ENCODE measurements at regions not wholly inside any gene's neighbourhood (a gene's known extent, or its start where the extent isn't known, plus 50 kb on each side); places are given as distances from the start of the nearest gene placed in this dataset.

- Histone ChIP-seq H3K27ac (ENCODE audit: low read depth) (no peak overlapping the region), H3K4me3 (no peak overlapping the region), H4K20me1 (replicated peaks; ENCODE audit: insufficient read depth) (no peaks in the 10 kb centered on the region), H3K36me3 (ENCODE audit: insufficient read depth) (no peaks in the 10 kb centered on the region), H3K4me2 (no peak overlapping the region), H3K79me2 (replicated peaks; ENCODE audit: insufficient read depth) (no peaks in the 10 kb centered on the region), H3K9me2 (ENCODE audit: insufficient read depth) (no peaks in the 10 kb centered on the region), H3F3A (replicated peaks; ENCODE audit: low read depth) (no peaks in the 10 kb centered on the region), H2AFZ (no peak overlapping the region), H3K4me1 (ENCODE audit: insufficient read depth) (no peaks in the 10 kb centered on the region), H3K27me3 (ENCODE audit: insufficient read depth) (no peaks in the 10 kb centered on the region)
- DNase-seq (ENCODE audit: low spot score) (no peak), ATAC-seq (no peak)
- Mint-ChIP-seq H3K4me3 (no peak overlapping the region), H3K27me3 (ENCODE audit: insufficient read depth, low read depth, poor library complexity) (no peaks in the 10 kb centered on the region), H3K4me1 (peaks cover 6% of the 10 kb centered on the region; the same call in 1 of the 3 replicates), H3K9me3 (no peaks in the 10 kb centered on the region), H3K27ac (no peak overlapping the region), H3K36me3 (ENCODE audit: low read depth) (no peaks in the 10 kb centered on the region)
- TF ChIP-seq JUNB (IDR thresholded peaks at IDR 0.05; ENCODE audit: unreplicated experiment) (no peak), POLR2AphosphoS5 (IDR thresholded peaks at IDR 0.05; ENCODE audit: low read depth) (no peak)
These were observed 128.5 kb upstream of the EDNRB start for GRCh38 chr13:78047151-78047550.

DNA sequence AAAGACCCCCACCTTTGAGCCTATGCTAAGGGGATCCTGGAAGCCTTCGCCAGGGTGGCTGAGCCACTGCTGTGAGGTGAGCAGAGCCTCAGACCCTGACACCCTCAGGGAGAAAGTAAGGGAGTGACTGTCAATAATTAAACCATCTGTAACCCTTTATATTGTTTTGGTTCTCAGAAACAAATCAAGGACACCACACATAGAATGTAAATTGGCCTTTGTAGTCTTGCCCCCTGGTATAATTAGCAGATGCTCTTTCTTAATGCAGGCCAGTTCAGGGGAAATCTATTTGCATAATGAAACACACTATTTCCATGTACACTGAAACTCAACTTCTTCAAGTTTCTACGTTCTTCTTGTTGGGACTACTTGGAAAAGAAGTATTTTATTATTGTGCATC is 127.7 kb upstream of the EDNRB start:
- 0 out of 2 replicates have a peak overlapping the region, but pooled peaks have one; percentile 23 for H2AFZ ChIP-seq
- no peak overlapping the region for H3K4me3 Mint-ChIP-seq

DNA sequence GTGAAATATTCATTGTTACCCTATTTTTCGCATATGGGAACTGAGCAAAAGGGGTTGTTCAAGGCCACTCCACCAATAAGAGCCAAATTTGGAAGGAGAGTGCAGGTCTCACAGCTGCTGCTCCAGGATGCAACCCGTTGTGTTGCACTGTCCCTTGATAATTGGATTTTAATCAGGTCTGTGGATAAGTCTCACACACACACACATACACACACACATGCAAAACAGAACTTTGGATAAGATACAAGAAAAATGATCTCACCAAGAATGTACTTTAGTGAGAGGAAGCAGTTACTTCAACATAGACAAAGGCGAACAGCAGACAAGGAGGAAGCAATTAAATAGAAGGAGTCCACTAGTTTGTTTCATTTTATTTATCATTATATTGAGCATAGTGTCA is 127.3 kb upstream of the EDNRB start:
- 0 out of 2 replicates have a peak overlapping the region, but pooled peaks have one; percentile 23 for H2AFZ ChIP-seq
- Mint-ChIP-seq H3K4me1 (peaks cover 4% of the 10 kb centered on the region; the same call in 1 of the 3 replicates), H3K4me3 (no peak overlapping the region), H3K36me3 (ENCODE audit: low read depth) (no peaks in the 10 kb centered on the region), H3K9me3 (no peaks in the 10 kb centered on the region), H3K27me3 (ENCODE audit: insufficient read depth, low read depth, poor library complexity) (no peaks in the 10 kb centered on the region), H3K27ac (no peak overlapping the region)
- H3K27me3 ChIP-seq (ENCODE audit: insufficient read depth) = no peaks in the 10 kb centered on the region
- H3F3A ChIP-seq (replicated peaks; ENCODE audit: low read depth) = no peaks in the 10 kb centered on the region
- ATAC-seq (no peak), DNase-seq (ENCODE audit: low spot score) (no peak)
- no peaks in the 10 kb centered on the region for H4K20me1 ChIP-seq (replicated peaks; ENCODE audit: insufficient read depth)
- H3K4me3 ChIP-seq = no peak overlapping the region
- H3K9me2 ChIP-seq (ENCODE audit: insufficient read depth) = no peaks in the 10 kb centered on the region
- no peaks in the 10 kb centered on the region for H3K79me2 ChIP-seq (replicated peaks; ENCODE audit: insufficient read depth)
- no peak overlapping the region for H3K4me2 ChIP-seq
- H3K36me3 ChIP-seq (ENCODE audit: insufficient read depth) = no peaks in the 10 kb centered on the region
- H3K4me1 ChIP-seq (ENCODE audit: insufficient read depth) = no peaks in the 10 kb centered on the region
- H3K27ac ChIP-seq (ENCODE audit: low read depth) = no peak overlapping the region
- TF ChIP-seq EZH2 (IDR thresholded peaks at IDR 0.05; ENCODE audit: low read depth, unreplicated experiment) (no peak), STAT1 (IDR thresholded peaks at IDR 0.05; ENCODE audit: unreplicated experiment) (no peak), REST (IDR thresholded peaks at IDR 0.05; ENCODE audit: unreplicated experiment) (no peak), POLR2AphosphoS5 (IDR thresholded peaks at IDR 0.05; ENCODE audit: low read depth) (no peak), CREB1 (CRISPR knock-in tag; IDR thresholded peaks at IDR 0.05; ENCODE audit: low read depth) (no peak), JUNB (IDR thresholded peaks at IDR 0.05; ENCODE audit: unreplicated experiment) (no peak)
- TF ChIP-seq, protein P1, sequence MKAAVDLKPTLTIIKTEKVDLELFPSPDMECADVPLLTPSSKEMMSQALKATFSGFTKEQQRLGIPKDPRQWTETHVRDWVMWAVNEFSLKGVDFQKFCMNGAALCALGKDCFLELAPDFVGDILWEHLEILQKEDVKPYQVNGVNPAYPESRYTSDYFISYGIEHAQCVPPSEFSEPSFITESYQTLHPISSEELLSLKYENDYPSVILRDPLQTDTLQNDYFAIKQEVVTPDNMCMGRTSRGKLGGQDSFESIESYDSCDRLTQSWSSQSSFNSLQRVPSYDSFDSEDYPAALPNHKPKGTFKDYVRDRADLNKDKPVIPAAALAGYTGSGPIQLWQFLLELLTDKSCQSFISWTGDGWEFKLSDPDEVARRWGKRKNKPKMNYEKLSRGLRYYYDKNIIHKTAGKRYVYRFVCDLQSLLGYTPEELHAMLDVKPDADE (IDR thresholded peaks at IDR 0.05) = no peak
- TF ChIP-seq, protein P2, sequence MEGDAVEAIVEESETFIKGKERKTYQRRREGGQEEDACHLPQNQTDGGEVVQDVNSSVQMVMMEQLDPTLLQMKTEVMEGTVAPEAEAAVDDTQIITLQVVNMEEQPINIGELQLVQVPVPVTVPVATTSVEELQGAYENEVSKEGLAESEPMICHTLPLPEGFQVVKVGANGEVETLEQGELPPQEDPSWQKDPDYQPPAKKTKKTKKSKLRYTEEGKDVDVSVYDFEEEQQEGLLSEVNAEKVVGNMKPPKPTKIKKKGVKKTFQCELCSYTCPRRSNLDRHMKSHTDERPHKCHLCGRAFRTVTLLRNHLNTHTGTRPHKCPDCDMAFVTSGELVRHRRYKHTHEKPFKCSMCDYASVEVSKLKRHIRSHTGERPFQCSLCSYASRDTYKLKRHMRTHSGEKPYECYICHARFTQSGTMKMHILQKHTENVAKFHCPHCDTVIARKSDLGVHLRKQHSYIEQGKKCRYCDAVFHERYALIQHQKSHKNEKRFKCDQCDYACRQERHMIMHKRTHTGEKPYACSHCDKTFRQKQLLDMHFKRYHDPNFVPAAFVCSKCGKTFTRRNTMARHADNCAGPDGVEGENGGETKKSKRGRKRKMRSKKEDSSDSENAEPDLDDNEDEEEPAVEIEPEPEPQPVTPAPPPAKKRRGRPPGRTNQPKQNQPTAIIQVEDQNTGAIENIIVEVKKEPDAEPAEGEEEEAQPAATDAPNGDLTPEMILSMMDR (conservative IDR thresholded peaks at IDR 0.05; ENCODE audit: low read depth in 2 of 2) = no peak

More for the DNA sequence above, 127.7 kb upstream of the EDNRB start:
- no peaks in the 10 kb centered on the region for H3K4me1 ChIP-seq (ENCODE audit: insufficient read depth)
- H3K9me2 ChIP-seq (ENCODE audit: insufficient read depth) = no peaks in the 10 kb centered on the region
- H3K4me2 ChIP-seq = no peak overlapping the region
- ATAC-seq (no peak), DNase-seq (ENCODE audit: low spot score) (no peak)
- no peaks in the 10 kb centered on the region for H3K27me3 ChIP-seq (ENCODE audit: insufficient read depth)
- TF ChIP-seq ZNF331 (CRISPR knock-in tag; IDR thresholded peaks at IDR 0.05; ENCODE audit: low read depth) = no peak
- no peaks in the 10 kb centered on the region for H3F3A ChIP-seq (replicated peaks; ENCODE audit: low read depth)
- H3K36me3 ChIP-seq (ENCODE audit: insufficient read depth) = no peaks in the 10 kb centered on the region
- Mint-ChIP-seq H3K4me1 (peaks cover 4% of the 10 kb centered on the region; the same call in 1 of the 3 replicates), H3K9me3 (no peaks in the 10 kb centered on the region), H3K27ac (no peak overlapping the region), H3K36me3 (ENCODE audit: low read depth) (no peaks in the 10 kb centered on the region), H3K27me3 (ENCODE audit: insufficient read depth, low read depth, poor library complexity) (no peaks in the 10 kb centered on the region)
- no peak overlapping the region for H3K27ac ChIP-seq (ENCODE audit: low read depth)
- H3K4me3 ChIP-seq = no peak overlapping the region
- no peaks in the 10 kb centered on the region for H4K20me1 ChIP-seq (replicated peaks; ENCODE audit: insufficient read depth)
- H3K79me2 ChIP-seq (replicated peaks; ENCODE audit: insufficient read depth) = no peaks in the 10 kb centered on the region

Data from GM23338 (cell line).